ENCODE measurements at regions not wholly inside any gene's neighbourhood (a gene's known extent, or its start where the extent isn't known, plus 50 kb on each side); places are given as distances from the start of the nearest gene placed in this dataset.

DNA sequence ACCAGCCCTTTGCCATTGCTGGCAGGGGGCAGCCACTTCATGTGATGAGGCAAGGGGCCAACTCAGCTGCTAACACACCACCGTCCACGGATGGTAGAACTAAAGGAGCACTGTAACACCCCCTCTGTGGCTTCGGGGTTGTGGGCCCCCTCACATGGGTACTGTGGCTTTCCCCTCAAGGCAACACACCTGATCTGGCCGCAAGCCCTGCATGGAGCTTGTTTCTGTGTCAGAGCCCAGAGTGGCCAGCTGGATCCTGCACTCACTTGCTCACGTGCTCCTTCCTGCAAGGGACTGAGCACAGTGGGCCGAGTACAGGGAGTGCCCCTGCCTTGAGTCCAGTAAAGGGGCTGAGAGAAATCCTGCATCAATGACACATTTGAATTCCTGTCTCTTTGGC, 507.4 kb upstream of the SMC2 start:
- TF ChIP-seq CTCF (IDR thresholded peaks at IDR 0.05; ENCODE audit: control extremely low read depth in 1 of 3, insufficient read depth in 1 of 3, low read depth in 1 of 3, low read length in 3 of 3): no peak
- no peak for TF ChIP-seq ZNF274 (IDR thresholded peaks at IDR 0.05; ENCODE audit: borderline replicate concordance, extremely low read depth, low read length)
- TF ChIP-seq, protein P1, sequence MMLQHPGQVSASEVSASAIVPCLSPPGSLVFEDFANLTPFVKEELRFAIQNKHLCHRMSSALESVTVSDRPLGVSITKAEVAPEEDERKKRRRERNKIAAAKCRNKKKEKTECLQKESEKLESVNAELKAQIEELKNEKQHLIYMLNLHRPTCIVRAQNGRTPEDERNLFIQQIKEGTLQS (IDR thresholded peaks at IDR 0.05; ENCODE audit: insufficient read depth, low read depth, low read length): no peak
- TF ChIP-seq, protein P2, sequence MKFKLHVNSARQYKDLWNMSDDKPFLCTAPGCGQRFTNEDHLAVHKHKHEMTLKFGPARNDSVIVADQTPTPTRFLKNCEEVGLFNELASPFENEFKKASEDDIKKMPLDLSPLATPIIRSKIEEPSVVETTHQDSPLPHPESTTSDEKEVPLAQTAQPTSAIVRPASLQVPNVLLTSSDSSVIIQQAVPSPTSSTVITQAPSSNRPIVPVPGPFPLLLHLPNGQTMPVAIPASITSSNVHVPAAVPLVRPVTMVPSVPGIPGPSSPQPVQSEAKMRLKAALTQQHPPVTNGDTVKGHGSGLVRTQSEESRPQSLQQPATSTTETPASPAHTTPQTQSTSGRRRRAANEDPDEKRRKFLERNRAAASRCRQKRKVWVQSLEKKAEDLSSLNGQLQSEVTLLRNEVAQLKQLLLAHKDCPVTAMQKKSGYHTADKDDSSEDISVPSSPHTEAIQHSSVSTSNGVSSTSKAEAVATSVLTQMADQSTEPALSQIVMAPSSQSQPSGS (IDR thresholded peaks at IDR 0.05; ENCODE audit: low read length): no peak
- TF ChIP-seq NRF1 (IDR thresholded peaks at IDR 0.05; ENCODE audit: low read depth, low read length): no peak
- TF ChIP-seq, protein P3, sequence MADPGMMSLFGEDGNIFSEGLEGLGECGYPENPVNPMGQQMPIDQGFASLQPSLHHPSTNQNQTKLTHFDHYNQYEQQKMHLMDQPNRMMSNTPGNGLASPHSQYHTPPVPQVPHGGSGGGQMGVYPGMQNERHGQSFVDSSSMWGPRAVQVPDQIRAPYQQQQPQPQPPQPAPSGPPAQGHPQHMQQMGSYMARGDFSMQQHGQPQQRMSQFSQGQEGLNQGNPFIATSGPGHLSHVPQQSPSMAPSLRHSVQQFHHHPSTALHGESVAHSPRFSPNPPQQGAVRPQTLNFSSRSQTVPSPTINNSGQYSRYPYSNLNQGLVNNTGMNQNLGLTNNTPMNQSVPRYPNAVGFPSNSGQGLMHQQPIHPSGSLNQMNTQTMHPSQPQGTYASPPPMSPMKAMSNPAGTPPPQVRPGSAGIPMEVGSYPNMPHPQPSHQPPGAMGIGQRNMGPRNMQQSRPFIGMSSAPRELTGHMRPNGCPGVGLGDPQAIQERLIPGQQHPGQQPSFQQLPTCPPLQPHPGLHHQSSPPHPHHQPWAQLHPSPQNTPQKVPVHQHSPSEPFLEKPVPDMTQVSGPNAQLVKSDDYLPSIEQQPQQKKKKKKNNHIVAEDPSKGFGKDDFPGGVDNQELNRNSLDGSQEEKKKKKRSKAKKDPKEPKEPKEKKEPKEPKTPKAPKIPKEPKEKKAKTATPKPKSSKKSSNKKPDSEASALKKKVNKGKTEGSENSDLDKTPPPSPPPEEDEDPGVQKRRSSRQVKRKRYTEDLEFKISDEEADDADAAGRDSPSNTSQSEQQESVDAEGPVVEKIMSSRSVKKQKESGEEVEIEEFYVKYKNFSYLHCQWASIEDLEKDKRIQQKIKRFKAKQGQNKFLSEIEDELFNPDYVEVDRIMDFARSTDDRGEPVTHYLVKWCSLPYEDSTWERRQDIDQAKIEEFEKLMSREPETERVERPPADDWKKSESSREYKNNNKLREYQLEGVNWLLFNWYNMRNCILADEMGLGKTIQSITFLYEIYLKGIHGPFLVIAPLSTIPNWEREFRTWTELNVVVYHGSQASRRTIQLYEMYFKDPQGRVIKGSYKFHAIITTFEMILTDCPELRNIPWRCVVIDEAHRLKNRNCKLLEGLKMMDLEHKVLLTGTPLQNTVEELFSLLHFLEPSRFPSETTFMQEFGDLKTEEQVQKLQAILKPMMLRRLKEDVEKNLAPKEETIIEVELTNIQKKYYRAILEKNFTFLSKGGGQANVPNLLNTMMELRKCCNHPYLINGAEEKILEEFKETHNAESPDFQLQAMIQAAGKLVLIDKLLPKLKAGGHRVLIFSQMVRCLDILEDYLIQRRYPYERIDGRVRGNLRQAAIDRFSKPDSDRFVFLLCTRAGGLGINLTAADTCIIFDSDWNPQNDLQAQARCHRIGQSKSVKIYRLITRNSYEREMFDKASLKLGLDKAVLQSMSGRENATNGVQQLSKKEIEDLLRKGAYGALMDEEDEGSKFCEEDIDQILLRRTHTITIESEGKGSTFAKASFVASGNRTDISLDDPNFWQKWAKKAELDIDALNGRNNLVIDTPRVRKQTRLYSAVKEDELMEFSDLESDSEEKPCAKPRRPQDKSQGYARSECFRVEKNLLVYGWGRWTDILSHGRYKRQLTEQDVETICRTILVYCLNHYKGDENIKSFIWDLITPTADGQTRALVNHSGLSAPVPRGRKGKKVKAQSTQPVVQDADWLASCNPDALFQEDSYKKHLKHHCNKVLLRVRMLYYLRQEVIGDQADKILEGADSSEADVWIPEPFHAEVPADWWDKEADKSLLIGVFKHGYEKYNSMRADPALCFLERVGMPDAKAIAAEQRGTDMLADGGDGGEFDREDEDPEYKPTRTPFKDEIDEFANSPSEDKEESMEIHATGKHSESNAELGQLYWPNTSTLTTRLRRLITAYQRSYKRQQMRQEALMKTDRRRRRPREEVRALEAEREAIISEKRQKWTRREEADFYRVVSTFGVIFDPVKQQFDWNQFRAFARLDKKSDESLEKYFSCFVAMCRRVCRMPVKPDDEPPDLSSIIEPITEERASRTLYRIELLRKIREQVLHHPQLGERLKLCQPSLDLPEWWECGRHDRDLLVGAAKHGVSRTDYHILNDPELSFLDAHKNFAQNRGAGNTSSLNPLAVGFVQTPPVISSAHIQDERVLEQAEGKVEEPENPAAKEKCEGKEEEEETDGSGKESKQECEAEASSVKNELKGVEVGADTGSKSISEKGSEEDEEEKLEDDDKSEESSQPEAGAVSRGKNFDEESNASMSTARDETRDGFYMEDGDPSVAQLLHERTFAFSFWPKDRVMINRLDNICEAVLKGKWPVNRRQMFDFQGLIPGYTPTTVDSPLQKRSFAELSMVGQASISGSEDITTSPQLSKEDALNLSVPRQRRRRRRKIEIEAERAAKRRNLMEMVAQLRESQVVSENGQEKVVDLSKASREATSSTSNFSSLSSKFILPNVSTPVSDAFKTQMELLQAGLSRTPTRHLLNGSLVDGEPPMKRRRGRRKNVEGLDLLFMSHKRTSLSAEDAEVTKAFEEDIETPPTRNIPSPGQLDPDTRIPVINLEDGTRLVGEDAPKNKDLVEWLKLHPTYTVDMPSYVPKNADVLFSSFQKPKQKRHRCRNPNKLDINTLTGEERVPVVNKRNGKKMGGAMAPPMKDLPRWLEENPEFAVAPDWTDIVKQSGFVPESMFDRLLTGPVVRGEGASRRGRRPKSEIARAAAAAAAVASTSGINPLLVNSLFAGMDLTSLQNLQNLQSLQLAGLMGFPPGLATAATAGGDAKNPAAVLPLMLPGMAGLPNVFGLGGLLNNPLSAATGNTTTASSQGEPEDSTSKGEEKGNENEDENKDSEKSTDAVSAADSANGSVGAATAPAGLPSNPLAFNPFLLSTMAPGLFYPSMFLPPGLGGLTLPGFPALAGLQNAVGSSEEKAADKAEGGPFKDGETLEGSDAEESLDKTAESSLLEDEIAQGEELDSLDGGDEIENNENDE (IDR thresholded peaks at IDR 0.05; ENCODE audit: insufficient replicate concordance, low read length): no peak
- no peak for TF ChIP-seq MAX (IDR thresholded peaks at IDR 0.05)
- no peak for TF ChIP-seq POLR2AphosphoS5 (IDR thresholded peaks at IDR 0.05; ENCODE audit: low read depth, low read length)
- TF ChIP-seq BACH1 (IDR thresholded peaks at IDR 0.05; ENCODE audit: low read length): no peak
- TF ChIP-seq SP2 (IDR thresholded peaks at IDR 0.05; ENCODE audit: low read length): no peak
